ENCODE measurements at regions not wholly inside any gene's neighbourhood (a gene's known extent, or its start where the extent isn't known, plus 50 kb on each side); places are given as distances from the start of the nearest gene placed in this dataset.

DNA sequence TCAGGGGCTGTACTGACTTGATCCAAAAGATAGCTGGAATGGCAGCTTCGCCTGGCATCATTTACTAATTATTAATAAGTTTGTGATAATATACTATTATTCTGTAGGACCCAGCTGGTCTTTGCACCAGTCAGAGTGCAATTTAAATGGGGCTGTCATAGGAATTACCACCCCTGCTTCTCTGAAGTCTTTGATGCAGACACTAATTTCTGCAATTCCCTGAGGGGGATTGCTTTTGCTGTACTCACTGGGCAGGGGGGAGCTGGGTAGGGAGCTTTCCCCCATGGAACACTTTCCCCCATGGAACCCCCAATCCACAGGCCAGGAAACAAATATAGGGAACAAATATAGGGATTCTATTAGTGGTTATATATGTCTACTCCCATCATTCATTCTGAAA, 54.9 kb upstream of the TSKU start:
- WGBS (ENCODE audit: insufficient coverage), result no CpG with 5 or more reads among the region's 1 CpG
- no peaks in the 10 kb centered on the region for H3K9me3 ChIP-seq (replicated peaks in 1 of 2; ENCODE audit: control insufficient read depth in 1 of 2, insufficient read depth in 1 of 2, low read length in 2 of 2)
- intact Hi-C loops (cut with micrococcal nuclease), result loop anchor here in 1 of 2 donors (10.0 kb wide), 1 partner anchor 357 kb away; no protein-coding TSS in a partner anchor
- no peak overlapping the region for H3K9ac ChIP-seq (ENCODE audit: insufficient read depth, low read length, poor library complexity, severe bottlenecking)
- H3K9me3 Mint-ChIP-seq, result no peaks in the 10 kb centered on the region
- no peak overlapping the region for H3K27ac Mint-ChIP-seq
- no peak overlapping the region for H3K4me3 ChIP-seq (replicated peaks in 1 of 3; ENCODE audit: low read depth in 2 of 3, low read length in 3 of 3)
- no peaks in the 10 kb centered on the region for H3K36me3 ChIP-seq (replicated peaks in 1 of 2; ENCODE audit: control insufficient read depth in 1 of 2, insufficient read depth in 2 of 2, low read length in 2 of 2)
- no peak overlapping the region for H2AFZ ChIP-seq (ENCODE audit: insufficient read depth, low read depth, low read length, poor library complexity, severe bottlenecking)
- H3K4me1 ChIP-seq (ENCODE audit: control insufficient read depth in 1 of 2, insufficient read depth in 2 of 2, low read length in 2 of 2), result no peaks in the 10 kb centered on the region
- TF ChIP-seq, protein P1, sequence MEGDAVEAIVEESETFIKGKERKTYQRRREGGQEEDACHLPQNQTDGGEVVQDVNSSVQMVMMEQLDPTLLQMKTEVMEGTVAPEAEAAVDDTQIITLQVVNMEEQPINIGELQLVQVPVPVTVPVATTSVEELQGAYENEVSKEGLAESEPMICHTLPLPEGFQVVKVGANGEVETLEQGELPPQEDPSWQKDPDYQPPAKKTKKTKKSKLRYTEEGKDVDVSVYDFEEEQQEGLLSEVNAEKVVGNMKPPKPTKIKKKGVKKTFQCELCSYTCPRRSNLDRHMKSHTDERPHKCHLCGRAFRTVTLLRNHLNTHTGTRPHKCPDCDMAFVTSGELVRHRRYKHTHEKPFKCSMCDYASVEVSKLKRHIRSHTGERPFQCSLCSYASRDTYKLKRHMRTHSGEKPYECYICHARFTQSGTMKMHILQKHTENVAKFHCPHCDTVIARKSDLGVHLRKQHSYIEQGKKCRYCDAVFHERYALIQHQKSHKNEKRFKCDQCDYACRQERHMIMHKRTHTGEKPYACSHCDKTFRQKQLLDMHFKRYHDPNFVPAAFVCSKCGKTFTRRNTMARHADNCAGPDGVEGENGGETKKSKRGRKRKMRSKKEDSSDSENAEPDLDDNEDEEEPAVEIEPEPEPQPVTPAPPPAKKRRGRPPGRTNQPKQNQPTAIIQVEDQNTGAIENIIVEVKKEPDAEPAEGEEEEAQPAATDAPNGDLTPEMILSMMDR (IDR thresholded peaks at IDR 0.05), result no peak
- no peaks in the 10 kb centered on the region for H4K20me1 ChIP-seq (ENCODE audit: insufficient read depth, low read length)
- H3K27me3 Mint-ChIP-seq (ENCODE audit: low read depth in 3 of 3), result peaks cover 12 to 27% (median 18%) of the 10 kb centered on the region in 3 donors
- H3K4me1 Mint-ChIP-seq, result no peaks in the 10 kb centered on the region
- H3K36me3 Mint-ChIP-seq, result no peaks in the 10 kb centered on the region
- no peak for DNase-seq
- H3K4me2 ChIP-seq (replicated peaks; ENCODE audit: extremely low read depth, low read length, poor library complexity, severe bottlenecking), result no peak overlapping the region
- H3K27me3 ChIP-seq (ENCODE audit: control insufficient read depth in 2 of 2, insufficient read depth in 2 of 2, low read length in 2 of 2), result peaks cover 2 to 6% of the 10 kb centered on the region in 2 donors
- no peaks in the 10 kb centered on the region for H3K79me2 ChIP-seq (ENCODE audit: insufficient read depth, low read length)
- no peak overlapping the region for H3K4me3 Mint-ChIP-seq
- H3K27ac ChIP-seq (ENCODE audit: low read depth in 1 of 2, low read length in 2 of 2), result no peak overlapping the region

DNA sequence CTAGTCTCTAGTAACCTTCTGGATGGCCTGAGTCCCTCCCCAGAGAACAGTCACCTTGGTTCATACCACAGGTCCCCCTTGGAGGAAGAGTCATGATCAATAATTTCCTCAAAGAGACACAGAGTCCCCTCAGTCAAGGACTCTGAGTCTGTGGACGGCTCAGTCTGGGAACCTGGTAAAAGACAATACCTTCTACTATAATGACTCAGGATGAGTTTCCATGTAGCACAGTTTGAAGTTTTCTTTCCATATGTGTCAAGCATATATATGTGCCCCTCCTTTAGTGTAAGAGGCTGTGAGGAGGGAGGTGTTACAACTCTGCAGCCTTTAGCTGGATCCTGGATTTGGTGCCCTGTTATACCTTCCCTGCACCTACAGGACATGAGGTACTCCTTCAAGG, 54.4 kb upstream of the TSKU start:
- Histone ChIP-seq H4K20me1 (ENCODE audit: insufficient read depth, low read length) (no peaks in the 10 kb centered on the region), H3K36me3 (replicated peaks in 1 of 2; ENCODE audit: control insufficient read depth in 1 of 2, insufficient read depth in 2 of 2, low read length in 2 of 2) (no peaks in the 10 kb centered on the region), H3K79me2 (ENCODE audit: insufficient read depth, low read length) (no peaks in the 10 kb centered on the region), H3K9me3 (replicated peaks in 1 of 2; ENCODE audit: control insufficient read depth in 1 of 2, insufficient read depth in 1 of 2, low read length in 2 of 2) (no peaks in the 10 kb centered on the region), H3K4me1 (ENCODE audit: control insufficient read depth in 1 of 2, insufficient read depth in 2 of 2, low read length in 2 of 2) (no peaks in the 10 kb centered on the region), H3K27me3 (ENCODE audit: control insufficient read depth in 2 of 2, insufficient read depth in 2 of 2, low read length in 2 of 2) (peaks cover under 1 to 3% of the 10 kb centered on the region in 2 donors), H2AFZ (ENCODE audit: insufficient read depth, low read depth, low read length, poor library complexity, severe bottlenecking) (no peak overlapping the region), H3K9ac (ENCODE audit: insufficient read depth, low read length, poor library complexity, severe bottlenecking) (no peak overlapping the region), H3K27ac (ENCODE audit: low read depth in 1 of 2, low read length in 2 of 2) (no peak overlapping the region), H3K4me2 (replicated peaks; ENCODE audit: extremely low read depth, low read length, poor library complexity, severe bottlenecking) (no peak overlapping the region), H3K4me3 (replicated peaks in 1 of 3; ENCODE audit: low read depth in 2 of 3, low read length in 3 of 3) (no peak overlapping the region)
- intact Hi-C loops (cut with micrococcal nuclease), result loop anchor here in 1 of 2 donors (10.0 kb wide), 1 partner anchor 356 kb away; no protein-coding TSS in a partner anchor
- no peaks in the 10 kb centered on the region for H3K36me3 Mint-ChIP-seq
- H3K9me3 Mint-ChIP-seq, result no peaks in the 10 kb centered on the region
- H3K4me1 Mint-ChIP-seq, result no peaks in the 10 kb centered on the region
- TF ChIP-seq, protein P1 (IDR thresholded peaks at IDR 0.05), result no peak
- peaks cover 12 to 21% (median 14%) of the 10 kb centered on the region in 3 donors for H3K27me3 Mint-ChIP-seq (ENCODE audit: low read depth in 3 of 3)
- DNase-seq, result no peak
- H3K27ac Mint-ChIP-seq, result no peak overlapping the region
- no peak overlapping the region for H3K4me3 Mint-ChIP-seq
- no CpG with 5 or more reads among the region's 1 CpG for WGBS (ENCODE audit: insufficient coverage)
